GM18867 (cell line): ENCODE measurements at regions not wholly inside any gene's neighbourhood (a gene's known extent, or its start where the extent isn't known, plus 50 kb on each side); places are given as distances from the start of the nearest gene placed in this dataset.

Experiments used
- ATAC-seq: cut with Tn5 transposase; IDR thresholded peaks from one replicate; pipeline ENCODE4 v1.9.1; 2021; ENCODE audit warnings: mild to moderate bottlenecking, moderate library complexity; ENCODE audit not compliant: unreplicated experiment

- no peak for ATAC-seq
These were observed 338.7 kb upstream of the SMC2 start for GRCh38 chr9:103755441-103755840.

DNA sequence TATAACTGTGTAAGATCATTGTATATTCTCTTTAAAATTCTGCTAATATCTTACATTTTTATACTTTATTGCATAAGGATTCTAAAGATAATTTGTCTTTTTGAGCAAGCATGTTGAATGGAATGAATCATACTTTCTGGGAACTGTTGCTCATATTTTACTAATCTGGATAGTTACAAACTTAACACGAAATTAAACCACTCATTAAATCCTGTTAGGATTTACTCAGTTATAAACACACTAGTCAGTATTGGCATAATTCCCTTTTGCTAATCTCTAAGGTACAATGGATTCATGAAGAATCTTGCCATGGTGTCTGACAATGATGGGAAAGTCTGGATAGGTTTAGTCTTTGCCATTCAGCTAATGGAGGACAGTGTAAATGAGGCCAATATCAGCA is 338.1 kb upstream of the SMC2 start:
- no peak for ATAC-seq

DNA sequence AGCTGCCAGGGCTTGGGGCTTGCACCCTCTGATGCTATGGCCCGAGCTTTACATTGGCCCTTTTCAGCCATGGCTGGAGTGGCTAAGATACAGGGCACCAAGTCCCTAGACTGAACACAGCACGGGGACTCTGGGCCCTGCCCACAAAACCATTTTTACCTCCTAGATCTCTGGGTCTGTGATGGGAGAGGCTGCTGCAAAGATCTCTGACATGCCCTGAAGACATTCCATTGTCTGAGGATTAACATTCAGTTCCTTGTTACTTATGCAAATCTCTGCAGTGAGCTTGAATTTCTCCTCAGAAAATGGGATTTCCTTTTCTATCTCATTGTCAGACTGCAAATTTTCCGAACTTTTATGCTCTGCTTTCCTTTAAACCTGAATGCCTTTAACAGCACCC is 337.0 kb upstream of the SMC2 start:
- no peak for ATAC-seq

GRCh38 chr9:103761466-103761865 is 332.6 kb upstream of the SMC2 start:
- ATAC-seq: no peak

DNA sequence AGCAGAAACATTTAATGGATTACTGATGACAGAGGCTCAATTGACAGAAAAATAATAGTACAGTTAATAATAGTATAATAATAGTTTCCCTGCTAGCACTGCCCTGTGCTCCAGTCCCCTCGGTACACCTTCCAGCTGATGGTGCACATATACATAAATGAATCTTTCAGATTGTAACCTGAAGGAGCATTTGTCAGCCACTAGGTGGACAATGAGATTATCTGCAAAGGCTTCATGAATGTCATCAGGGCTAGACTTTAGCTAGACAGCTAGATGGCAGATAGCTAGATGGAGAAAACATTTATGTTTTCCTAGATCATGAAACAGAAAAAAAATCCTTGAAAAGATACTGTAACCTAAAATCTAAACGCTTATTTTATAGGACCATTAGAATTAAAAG is 304.4 kb upstream of the SMC2 start:
- peak; percentile 97 for ATAC-seq

DNA sequence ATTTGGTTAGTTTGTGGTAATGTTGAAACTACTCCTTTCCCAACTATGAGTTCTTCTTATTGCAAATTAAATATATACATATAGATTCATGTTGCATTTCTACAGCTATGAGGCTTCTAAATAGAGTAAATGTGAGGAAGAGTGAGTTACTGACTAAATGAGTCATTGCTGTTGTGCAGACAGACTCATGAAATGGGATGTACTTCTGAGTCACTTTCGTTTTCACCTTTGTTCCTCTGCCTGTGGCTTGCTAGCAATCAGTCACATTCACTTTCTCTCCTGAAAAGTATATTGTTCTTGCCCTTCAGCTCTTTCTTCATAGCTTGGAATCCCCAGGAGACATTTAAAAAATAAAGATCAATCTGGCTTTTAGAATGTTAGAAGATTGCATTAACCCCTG is 295.5 kb upstream of the SMC2 start:
- peak; percentile 100 for ATAC-seq

GRCh38 chr9:103799959-103800358 is 294.1 kb upstream of the SMC2 start:
- no peak for ATAC-seq

DNA sequence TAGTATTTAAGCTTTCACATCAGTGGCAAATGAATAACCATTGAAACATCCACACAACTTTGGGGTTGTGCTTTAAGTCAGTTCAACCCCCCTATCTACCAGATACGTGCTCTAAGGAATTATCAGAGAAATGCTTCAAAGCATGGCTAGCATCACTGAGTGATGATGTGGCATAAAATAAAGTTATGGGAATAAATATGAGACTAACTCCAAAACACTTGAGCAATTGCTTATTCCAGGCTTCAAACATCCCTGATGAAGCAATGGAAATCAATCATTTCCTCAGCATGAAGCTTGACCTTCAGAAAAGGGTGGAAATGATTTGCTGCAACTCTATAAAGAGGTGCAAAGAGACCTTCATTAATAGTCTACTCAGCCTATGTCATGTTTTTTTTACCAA is 292.0 kb upstream of the SMC2 start:
- ATAC-seq: no peak

- ATAC-seq: no peak
These were observed 290.9 kb upstream of the SMC2 start for GRCh38 chr9:103803245-103803644.

GRCh38 chr9:103804077-103804735 is 289.9 kb upstream of the SMC2 start:
- ATAC-seq: no peak

DNA sequence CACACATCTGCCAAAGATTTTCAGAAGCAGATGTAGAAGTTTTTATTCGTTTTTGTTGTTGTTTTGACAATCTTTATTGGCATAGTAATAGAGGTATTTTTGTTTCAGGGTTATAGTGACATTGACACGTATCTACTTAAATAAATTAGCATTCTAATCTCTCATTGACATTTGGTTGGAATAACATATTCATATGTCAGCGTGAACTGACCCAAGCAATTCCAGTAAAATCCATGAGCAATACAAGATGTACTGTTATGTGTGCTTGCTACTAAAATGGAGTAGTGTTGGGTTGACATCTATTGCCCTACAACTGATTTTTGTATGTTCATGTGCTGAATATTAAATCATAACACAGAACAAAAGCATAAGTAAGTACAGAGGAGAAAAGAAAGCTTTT is 284.4 kb upstream of the SMC2 start:
- no peak for ATAC-seq

GRCh38 chr9:103811462-103811861 is 282.6 kb upstream of the SMC2 start:
- no peak for ATAC-seq

- peak; percentile 61 for ATAC-seq
These were observed 278.0 kb upstream of the SMC2 start for GRCh38 chr9:103816146-103816545.

DNA sequence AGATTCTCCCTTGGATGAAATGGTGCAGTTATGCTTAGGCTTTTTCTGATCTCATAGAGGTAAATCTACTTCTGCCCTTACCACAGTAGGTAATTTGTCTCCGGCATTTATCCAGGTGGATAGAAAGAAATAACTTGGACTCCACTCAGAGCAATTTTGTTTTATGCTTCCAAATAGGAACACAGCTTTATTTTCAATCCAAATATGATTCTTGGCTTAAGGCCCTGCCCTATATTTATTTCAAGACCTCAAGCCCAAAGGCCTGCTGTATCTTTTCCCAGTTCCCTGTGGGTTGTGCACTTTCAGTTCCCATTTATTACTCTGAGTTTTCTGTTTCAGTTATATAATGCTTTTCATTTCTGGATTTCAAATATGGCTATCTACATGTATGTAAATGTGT is 274.2 kb upstream of the SMC2 start:
- ATAC-seq: no peak

- ATAC-seq: no peak
These were observed 273.0 kb upstream of the SMC2 start for GRCh38 chr9:103821115-103821514.

DNA sequence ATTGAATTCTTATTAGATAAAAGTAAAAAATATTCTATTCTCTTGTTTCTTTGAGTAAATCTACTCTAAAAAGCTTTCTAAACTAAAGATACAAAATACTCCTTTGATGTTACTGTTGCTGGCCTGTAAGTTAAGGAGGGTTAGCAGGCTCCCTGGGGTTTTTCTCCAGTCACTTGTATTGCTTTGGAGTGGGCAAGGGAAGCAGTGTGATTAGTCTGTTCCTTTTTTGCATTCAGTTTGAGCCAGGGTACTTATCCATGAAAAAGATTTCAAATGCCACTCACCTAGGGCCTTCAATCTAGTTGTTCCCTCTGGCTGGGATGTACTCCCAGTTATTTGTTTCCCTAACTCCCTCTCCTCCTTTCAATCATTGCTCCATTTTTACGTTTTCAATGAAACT is 256.2 kb upstream of the SMC2 start:
- no peak for ATAC-seq

GRCh38 chr9:103839197-103839596 is 254.9 kb upstream of the SMC2 start:
- ATAC-seq: no peak

DNA sequence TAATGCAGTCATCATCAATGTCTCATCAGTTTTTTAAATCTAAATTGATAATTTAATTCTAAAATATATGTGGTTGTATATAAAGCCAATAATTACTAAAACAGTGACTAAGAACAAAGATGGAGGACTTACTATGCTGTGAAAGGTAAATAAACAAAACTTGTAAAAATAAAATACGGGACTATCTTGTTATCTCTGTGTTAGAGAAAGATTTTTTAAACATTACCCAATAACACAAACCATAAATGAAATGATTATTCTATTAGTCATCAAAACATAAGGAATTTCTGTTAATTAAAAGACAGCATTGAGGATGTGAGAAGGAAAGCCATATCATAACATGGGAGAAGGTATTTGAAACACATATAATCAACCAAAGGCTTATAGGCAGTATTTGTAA is 226.2 kb upstream of the SMC2 start:
- ATAC-seq: no peak

- no peak for ATAC-seq
These were observed 221.3 kb upstream of the SMC2 start for GRCh38 chr9:103872811-103873210.

DNA sequence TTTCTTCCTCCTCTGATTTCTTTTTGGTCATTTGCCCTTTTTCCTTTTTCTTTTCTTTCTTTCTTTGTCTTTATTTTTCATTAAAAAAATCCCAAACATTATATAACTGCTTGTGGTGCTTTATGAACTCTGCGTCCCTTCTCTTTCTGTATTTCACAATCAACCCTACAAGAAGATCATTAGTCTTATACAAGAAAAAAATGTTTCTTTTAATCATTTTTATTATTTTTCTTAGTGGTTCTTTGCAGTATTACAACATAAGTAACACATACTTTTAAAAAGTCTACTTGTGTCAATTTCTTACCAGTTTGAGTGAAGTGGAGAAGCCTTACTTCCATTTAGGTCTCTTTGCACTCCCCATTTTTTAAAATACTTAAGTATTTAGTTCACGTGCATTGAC is 212.7 kb upstream of the SMC2 start:
- ATAC-seq: no peak

GRCh38 chr9:103889989-103890388 is 204.1 kb upstream of the SMC2 start:
- ATAC-seq: no peak

DNA sequence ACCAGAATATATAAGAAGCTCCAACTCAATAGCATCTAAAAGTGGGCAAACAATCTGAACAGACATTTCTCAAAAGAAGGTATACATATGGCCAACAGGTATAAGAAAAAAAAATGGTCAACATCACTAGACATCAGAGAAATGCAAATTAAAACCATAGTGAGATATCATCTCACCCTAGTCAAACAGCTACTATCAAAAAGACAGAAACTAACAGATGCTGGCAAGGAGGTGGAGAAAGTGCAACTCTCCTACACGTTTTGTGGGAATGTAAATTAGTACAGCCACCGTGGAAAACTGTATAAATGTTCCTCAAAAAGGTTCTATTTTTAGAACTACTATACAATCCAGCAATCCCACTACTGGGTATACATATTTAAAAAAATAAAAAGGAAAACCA is 199.9 kb upstream of the SMC2 start:
- ATAC-seq: peak; percentile 75

- ATAC-seq: no peak
These were observed 195.6 kb upstream of the SMC2 start for GRCh38 chr9:103898550-103898949.
